ENCODE measurements at regions not wholly inside any gene's neighbourhood (a gene's known extent, or its start where the extent isn't known, plus 50 kb on each side); places are given as distances from the start of the nearest gene placed in this dataset.

DNA sequence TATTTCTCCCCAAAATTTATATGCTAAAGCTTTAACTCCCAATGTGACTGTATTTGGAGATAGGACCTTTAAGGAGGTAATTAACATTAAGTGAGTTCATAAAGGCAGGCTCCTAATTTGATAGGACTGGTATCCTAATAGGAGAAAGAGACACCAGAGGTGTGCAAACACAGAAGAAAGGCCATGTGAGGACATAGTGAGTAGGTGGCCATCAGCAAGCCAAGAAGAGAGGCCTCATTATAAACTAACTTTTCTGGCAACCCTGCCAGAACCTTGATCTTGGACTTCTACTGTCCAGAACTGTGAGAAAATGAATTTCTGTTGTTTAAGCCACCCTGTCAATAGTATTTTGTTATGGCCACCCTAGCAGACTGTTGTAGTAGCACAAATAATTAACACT, 177.9 kb upstream of the FUT9 start (continued):
- TF ChIP-seq, protein P1, sequence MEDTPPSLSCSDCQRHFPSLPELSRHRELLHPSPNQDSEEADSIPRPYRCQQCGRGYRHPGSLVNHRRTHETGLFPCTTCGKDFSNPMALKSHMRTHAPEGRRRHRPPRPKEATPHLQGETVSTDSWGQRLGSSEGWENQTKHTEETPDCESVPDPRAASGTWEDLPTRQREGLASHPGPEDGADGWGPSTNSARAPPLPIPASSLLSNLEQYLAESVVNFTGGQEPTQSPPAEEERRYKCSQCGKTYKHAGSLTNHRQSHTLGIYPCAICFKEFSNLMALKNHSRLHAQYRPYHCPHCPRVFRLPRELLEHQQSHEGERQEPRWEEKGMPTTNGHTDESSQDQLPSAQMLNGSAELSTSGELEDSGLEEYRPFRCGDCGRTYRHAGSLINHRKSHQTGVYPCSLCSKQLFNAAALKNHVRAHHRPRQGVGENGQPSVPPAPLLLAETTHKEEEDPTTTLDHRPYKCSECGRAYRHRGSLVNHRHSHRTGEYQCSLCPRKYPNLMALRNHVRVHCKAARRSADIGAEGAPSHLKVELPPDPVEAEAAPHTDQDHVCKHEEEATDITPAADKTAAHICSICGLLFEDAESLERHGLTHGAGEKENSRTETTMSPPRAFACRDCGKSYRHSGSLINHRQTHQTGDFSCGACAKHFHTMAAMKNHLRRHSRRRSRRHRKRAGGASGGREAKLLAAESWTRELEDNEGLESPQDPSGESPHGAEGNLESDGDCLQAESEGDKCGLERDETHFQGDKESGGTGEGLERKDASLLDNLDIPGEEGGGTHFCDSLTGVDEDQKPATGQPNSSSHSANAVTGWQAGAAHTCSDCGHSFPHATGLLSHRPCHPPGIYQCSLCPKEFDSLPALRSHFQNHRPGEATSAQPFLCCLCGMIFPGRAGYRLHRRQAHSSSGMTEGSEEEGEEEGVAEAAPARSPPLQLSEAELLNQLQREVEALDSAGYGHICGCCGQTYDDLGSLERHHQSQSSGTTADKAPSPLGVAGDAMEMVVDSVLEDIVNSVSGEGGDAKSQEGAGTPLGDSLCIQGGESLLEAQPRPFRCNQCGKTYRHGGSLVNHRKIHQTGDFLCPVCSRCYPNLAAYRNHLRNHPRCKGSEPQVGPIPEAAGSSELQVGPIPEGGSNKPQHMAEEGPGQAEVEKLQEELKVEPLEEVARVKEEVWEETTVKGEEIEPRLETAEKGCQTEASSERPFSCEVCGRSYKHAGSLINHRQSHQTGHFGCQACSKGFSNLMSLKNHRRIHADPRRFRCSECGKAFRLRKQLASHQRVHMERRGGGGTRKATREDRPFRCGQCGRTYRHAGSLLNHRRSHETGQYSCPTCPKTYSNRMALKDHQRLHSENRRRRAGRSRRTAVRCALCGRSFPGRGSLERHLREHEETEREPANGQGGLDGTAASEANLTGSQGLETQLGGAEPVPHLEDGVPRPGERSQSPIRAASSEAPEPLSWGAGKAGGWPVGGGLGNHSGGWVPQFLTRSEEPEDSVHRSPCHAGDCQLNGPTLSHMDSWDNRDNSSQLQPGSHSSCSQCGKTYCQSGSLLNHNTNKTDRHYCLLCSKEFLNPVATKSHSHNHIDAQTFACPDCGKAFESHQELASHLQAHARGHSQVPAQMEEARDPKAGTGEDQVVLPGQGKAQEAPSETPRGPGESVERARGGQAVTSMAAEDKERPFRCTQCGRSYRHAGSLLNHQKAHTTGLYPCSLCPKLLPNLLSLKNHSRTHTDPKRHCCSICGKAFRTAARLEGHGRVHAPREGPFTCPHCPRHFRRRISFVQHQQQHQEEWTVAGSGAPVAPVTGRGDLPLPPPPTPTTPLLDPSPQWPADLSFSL (CRISPR knock-in tag; IDR thresholded peaks at IDR 0.05), result no peak
- TF ChIP-seq EP300 (IDR thresholded peaks at IDR 0.05; ENCODE audit: low read depth in 2 of 2, low read length in 2 of 2) (0 out of 4 replicates have a peak, but pooled peaks of 1 of the 2 experiments have one; percentile 16), EP300 (CRISPR knock-in tag; IDR thresholded peaks at IDR 0.05; ENCODE audit: borderline replicate concordance) (no peak), MXI1 (IDR thresholded peaks at IDR 0.05; ENCODE audit: borderline replicate concordance, low read depth, low read length) (no peak), KDM2A (CRISPR knock-in tag; IDR thresholded peaks at IDR 0.05; ENCODE audit: borderline replicate concordance, low read depth) (no peak)
- TF ChIP-seq, protein P2, sequence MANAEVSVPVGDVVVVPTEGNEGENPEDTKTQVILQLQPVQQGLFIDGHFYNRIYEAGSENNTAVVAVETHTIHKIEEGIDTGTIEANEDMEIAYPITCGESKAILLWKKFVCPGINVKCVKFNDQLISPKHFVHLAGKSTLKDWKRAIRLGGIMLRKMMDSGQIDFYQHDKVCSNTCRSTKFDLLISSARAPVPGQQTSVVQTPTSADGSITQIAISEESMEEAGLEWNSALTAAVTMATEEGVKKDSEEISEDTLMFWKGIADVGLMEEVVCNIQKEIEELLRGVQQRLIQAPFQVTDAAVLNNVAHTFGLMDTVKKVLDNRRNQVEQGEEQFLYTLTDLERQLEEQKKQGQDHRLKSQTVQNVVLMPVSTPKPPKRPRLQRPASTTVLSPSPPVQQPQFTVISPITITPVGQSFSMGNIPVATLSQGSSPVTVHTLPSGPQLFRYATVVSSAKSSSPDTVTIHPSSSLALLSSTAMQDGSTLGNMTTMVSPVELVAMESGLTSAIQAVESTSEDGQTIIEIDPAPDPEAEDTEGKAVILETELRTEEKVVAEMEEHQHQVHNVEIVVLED (CRISPR knock-in tag; IDR thresholded peaks at IDR 0.05; ENCODE audit: borderline replicate concordance), result no peak
- TF ChIP-seq, protein P3, sequence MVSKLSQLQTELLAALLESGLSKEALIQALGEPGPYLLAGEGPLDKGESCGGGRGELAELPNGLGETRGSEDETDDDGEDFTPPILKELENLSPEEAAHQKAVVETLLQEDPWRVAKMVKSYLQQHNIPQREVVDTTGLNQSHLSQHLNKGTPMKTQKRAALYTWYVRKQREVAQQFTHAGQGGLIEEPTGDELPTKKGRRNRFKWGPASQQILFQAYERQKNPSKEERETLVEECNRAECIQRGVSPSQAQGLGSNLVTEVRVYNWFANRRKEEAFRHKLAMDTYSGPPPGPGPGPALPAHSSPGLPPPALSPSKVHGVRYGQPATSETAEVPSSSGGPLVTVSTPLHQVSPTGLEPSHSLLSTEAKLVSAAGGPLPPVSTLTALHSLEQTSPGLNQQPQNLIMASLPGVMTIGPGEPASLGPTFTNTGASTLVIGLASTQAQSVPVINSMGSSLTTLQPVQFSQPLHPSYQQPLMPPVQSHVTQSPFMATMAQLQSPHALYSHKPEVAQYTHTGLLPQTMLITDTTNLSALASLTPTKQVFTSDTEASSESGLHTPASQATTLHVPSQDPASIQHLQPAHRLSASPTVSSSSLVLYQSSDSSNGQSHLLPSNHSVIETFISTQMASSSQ (IDR thresholded peaks at IDR 0.05; ENCODE audit: low read depth), result no peak
- TF ChIP-seq, protein P3 (CRISPR knock-in tag; IDR thresholded peaks at IDR 0.05; ENCODE audit: borderline replicate concordance), result peak; percentile 31; the same call in 1 of the 2 replicates

Measured in HepG2 (cell line).